H1 (cell line): ENCODE measurements at regions not wholly inside any gene's neighbourhood (a gene's known extent, or its start where the extent isn't known, plus 50 kb on each side); places are given as distances from the start of the nearest gene placed in this dataset.

Source experiments
- CEBPB ChIP-seq: IDR thresholded peaks from 2 replicates; pipeline ENCODE4 v1.6.1; 2012; ENCODE audit warnings: low read depth, low read length
- CREB1 ChIP-seq: IDR thresholded peaks from 2 replicates; pipeline ENCODE4 v1.6.1; 2012; ENCODE audit warnings: inconsistent platforms
- CTCF ChIP-seq, 3 experiments: IDR thresholded peaks; 1 replicate in 2 of 3; 2 replicates in 1 of 3; pipeline versions ENCODE4 v1.5.1 to v1.6.1; 2011; ENCODE audit warnings: low read length in 3 of 3, mild to moderate bottlenecking in 3 of 3, inconsistent platforms in 2 of 3, low read depth in 1 of 3, moderate library complexity in 1 of 3; ENCODE audit not compliant: insufficient read depth in 1 of 3; ENCODE audit errors: control extremely low read depth in 1 of 3
- JUN ChIP-seq: IDR thresholded peaks from 2 replicates; pipeline ENCODE4 v1.6.1; 2011; ENCODE audit warnings: low read depth, mild to moderate bottlenecking, improper control_type of control experiment, low read length
- MAX ChIP-seq: IDR thresholded peaks from 2 replicates; pipeline ENCODE4 v1.6.1; 2012; ENCODE audit warnings: inconsistent platforms
- TCF12 ChIP-seq: IDR thresholded peaks from 2 replicates; pipeline ENCODE4 v1.6.1; 2011; ENCODE audit warnings: low read depth, mild to moderate bottlenecking, low read length

GRCh38 chr16:80265624-80266306 is 275.0 kb upstream of the DYNLRB2 start:
- TF ChIP-seq CTCF (IDR thresholded peaks at IDR 0.05; ENCODE audit: control extremely low read depth in 1 of 3, insufficient read depth in 1 of 3, low read depth in 1 of 3, low read length in 3 of 3): no peak
- TF ChIP-seq CREB1: no peak
- no peak for TF ChIP-seq CEBPB
- TF ChIP-seq JUN: no peak
- TF ChIP-seq TCF12: no peak
- no peak for TF ChIP-seq MAX
